Right lung (tissue), 2 donors: ENCODE measurements at regions not wholly inside any gene's neighbourhood (a gene's known extent, or its start where the extent isn't known, plus 50 kb on each side); places are given as distances from the start of the nearest gene placed in this dataset.
"Not testable (repeated sequence)": the region's sequence is repeated elsewhere in the genome, so short reads cannot be mapped to it uniquely, and the experiment has no call there.

Experiments
- DNase-seq, 2 donors: peaks; one replicate each; pipeline ENCODE4 v3.0.0-alpha.2; 2013

DNA sequence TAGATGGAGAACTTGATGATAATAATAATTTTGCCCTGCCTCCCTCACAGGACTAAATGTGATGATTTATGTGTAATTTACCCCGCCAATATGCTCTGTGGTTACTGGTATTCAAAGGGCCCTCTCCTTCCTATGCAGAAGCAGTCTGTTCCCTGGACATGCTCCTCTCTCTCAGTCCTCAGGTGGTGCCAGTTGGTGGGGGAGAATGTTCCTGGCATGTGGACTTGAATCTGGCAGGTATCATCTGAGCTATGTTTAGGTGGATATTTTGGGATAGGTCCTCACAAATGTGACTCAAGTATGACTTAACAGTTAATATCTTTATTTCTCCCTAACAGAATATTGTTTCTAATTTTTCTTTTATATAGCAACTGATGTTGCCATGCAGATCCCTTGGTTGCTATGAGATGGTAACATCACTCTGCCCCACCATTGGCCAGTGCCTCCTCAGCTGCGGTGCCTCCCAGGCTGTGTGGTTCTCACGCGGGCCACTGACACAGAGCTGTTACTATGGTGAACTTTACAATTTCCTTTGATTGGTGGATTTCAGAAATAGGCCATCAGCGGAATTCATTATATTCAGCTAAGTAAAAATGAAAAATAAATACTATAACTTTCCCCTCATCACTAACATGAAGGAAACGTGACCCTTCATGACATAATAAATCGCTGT is 106.7 kb upstream of the PELI1 start:
- DNase-seq: no peak

DNA sequence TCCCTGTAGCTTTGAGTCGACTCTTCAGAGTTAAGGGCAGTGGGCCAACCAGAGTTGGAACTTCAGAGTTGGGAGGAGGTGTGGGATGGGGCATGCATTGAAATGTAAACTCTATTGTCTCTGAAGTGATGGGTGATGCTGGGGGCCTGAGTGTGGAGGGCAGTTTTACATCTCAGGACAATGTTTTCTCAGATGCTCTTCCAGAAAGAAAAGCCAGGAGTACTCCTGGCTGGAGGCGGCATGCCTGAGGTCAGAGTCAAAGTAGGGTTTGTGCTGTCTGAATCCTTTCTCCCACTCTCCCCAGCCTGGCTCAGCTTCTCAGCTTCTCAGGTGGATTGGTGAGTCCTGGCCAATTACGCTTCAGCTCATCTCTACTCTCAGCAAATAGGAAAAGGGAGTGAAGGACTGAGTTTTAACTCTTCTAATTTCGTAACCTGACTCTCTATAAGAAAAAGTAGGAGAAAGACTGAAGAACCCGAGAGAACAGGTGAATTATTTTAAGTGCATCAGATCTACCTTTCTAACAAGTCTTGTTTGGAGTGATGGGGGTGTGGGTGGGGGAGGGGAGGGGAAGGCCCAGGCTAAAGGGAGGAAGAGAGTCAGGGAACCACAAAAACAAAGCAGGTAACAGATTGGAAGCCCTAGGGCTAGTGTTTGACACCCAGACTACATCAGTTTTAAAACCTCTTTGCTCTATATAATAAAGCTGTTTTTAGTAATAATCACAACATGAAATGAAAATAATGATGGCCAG is 107.5 kb upstream of the PELI1 start:
- no peak for DNase-seq

DNA sequence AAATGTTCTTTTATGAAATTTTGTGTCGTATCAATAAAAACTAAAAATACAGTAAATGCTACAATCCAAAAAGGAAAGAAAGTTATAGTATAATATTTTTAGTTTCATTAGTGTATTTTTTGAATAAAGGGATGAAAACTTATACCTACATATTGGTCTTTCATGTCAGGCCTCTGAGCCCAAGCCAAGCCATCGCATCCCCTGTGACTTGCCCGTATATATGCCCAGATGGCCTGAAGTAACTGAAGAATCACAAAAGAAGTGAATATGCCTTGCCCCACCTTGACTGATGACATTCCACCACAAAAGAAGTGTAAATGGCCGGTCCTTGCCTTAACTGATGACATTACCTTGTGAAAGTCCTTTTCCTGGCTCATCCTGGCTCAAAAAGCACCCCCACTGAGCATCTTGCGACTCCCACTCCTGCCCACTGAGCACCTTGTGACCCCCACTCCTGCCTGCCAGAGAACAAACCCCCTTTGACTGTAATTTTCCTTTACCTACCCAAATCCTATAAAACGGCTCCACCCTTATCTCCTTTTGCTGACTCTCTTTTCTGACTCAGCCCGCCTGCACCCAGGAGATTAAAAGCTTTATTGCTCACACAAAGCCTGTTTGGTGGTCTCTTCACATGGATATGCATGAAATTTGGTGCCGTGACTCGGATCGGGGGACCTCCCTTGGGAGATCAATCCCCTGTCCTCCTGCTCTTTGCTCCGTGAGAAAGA is 108.2 kb upstream of the PELI1 start:
- DNase-seq: not testable (repeated sequence)

DNA sequence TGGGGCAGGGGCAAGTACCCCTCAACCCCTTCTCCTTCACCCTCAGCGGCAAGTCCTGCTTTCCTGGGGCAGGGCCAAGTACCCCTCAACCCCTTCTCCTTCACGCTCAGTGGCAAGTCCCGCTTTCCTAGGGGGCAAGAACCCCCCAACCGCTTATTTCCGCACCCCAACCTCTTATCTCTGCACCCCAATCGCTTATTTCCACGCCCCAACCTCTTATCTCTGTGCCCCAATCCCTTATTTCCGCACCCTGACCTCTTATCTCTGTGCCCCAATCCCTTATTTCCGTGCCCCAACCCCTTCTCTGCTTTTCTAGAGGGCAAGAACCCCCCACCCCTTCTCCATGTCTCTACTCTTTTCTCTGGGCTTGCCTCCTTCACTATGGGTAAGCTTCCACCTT is 109.2 kb upstream of the PELI1 start:
- not testable (repeated sequence) for DNase-seq

DNA sequence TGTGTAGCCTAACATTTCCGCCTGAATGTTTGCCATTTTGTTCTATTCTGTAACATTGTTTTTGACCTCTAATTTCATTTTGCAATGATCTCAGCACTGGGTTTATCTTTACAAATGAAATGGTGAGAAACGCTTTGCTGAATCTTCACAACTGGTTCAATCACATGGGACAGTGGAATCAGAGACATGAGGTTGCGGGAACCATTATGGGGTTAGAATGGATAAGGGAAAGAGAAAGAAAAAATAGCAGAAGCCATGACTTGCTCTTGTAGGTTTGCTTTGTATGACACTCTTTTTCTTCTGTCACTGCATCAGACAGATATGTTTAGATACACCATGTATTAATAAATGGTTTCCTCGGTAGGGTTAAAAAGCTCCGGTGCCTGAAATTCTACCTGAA is 114.3 kb upstream of the PELI1 start:
- DNase-seq: no peak

DNA sequence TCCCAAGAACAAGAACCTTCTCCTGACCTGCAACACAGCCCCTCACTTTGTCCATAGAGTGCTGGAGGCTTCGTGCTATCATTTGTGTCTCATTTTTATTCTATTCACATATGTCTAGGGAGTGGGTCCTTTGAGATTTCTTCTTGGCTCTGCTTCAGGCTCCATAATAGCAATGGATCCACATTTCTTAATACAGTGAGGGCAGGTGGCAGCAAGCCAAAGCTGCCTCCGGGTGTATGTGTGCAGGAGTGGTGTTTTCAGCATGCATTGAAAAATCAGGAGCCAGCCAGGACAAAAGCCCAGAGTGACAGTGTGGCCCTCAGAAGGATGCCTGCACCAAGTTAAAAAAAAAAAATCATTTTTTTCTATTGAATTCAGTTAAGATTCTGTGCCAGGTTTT is 115.1 kb upstream of the PELI1 start:
- DNase-seq: peak in 1 of 2 donors; percentile 51

DNA sequence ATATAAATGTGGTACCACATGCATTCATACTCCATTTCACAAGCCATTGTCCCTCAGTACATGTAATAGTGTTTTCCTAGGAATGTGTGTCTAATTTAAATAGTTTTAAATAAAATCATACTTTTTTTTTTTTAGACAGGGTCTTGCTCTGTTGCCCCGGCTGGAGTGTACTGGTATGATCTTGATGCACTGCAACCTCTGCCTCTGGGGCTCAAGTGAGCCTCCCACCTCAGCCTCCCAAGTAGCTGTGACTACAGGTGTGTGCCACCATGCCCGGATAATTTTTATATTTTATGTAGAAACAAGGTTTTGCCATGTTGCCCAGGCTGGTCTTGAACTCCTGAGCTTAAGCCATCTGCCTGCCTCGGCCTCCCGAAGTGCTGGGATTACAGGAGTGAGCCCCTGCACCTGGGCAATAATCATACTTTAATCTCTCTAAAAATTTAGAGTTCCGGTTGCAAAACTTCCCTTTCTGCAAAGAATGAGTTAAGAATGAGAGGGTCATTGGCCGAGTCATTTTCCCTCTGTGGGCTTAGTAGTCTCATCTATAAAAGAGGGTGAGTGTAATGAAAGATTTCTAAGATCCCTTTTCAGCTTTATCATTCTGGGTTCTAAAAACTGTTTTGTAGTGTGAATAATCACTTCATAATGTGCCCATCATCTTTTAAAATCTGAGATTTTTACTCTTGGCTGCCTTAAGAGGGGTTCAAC is 116.0 kb upstream of the PELI1 start:
- DNase-seq: no peak

DNA sequence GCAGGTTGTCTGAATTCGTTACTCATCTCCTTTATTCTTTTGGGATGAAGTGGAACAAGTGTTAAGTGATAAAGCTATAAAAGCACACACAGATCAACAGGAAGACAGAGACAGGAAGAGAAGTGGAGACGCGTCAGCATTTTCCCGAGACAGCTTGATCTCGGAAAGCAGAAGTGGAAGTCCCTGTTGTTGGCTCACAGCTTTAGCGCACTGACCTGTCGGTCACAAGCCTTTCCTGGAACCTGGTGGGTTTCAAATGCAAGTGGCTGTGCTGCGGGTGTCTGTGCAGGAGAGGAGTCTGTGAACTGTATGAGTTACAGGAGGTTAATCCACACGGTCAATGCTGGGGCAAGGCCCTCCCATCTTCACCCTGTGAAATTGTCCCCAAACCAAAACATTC is 116.6 kb upstream of the PELI1 start:
- no peak for DNase-seq

DNA sequence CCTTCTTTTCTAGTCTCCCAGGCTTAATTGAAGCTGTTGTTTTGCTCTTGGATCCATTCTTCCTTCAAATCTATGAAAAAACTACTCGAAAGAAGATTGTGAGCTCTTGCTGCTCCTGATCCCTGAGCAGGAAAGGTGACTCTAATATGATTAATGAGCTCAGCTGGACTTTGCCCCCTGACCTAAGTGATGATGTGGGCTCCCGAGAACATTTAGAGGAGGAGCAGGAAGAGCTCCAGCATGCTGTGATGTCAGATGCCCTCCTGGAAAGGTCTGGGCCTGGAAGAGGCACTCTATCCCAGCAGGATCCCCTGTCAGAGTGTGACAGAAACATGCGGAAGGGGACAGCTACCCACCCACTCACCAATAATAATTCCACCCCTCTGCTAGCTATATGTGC is 117.9 kb upstream of the PELI1 start:
- no peak for DNase-seq

DNA sequence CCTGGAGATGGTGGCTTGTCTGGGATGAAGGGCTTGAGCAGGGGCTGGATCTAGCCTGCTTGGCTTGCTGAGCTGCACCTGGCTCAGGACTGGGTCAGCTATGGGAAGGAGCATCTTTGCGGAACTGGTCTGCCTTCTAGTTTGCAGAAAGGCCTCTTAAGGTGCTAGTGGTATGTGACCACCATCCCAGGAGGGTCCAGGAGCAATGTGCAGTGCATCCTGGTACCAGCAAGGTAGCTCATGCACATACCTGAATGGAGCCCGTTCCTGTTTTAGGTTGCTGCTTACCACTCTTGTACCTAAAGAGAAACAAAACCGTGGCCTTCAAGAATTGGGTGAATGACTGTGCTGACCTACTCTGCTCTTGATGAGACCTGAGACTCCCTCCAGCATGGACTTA is 118.6 kb upstream of the PELI1 start:
- DNase-seq: no peak

DNA sequence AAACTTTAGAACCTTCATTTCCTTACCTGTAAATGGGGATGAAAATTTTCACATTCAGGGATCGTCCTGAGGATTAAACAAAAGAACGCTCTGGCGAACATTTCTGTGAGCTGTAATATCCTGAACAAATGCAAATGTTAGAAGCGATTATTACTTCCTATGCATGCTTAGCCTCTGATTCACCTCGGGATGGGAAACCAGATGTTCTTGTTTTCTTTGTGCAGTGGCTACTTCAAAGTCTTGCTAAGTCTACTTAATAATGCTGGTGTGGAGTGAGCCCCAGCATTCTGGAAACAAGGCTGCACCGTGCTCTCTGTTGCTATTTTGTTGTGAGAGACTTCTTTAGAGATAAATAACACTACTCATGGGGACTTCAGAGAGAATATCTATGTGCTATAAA is 119.1 kb upstream of the PELI1 start:
- DNase-seq: no peak

DNA sequence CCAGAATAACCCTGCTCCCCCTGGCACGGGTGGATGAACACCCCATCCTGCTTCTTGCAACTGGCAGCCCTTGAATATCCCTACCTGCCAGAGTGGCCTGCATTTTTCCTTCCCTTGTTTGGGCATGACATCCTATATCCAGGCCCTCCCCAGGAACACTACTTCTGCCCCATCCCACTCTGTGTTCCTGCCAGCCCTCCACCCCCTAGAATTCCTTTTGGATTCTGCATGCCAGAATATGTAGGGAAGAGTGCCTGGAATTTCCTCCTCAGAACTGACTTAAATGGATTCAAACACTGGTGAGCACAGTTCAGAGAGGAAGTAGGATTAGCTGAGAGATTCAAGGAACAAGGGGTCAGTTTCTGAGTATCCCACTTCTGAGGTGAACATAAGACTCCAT is 123.5 kb upstream of the PELI1 start:
- no peak for DNase-seq

DNA sequence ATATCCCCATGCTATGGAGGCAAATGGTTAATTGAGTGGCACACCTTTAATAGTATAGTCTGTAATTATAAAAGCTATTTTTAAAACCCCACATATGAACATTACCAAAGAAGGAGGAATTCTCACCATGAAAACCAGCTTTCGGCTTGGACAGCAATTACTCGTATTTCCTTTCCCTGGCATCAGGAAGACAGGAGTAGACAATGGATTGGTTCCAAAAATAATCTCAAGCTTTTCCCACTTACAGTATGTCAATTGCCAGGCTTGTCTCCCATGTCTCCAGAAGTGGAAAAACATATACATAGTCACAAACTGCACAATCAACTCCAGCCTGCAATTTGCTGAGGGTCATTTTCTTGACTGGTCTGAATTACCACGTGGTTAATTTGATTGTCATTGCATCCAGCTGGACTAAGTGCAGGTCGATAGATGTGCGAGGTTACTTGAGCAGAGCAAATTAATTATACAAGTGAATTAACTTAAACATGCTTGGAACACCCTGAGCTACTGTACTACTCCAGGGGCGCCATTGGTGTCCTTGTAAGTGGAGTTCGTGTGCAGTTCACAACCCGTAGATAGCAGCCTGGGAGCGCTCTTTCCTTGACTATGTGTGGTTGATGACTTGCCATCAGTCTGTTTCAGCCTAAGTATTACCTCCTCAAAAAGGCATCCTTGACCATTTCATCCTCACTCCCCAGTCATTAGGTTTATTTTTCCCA is 124.3 kb upstream of the PELI1 start:
- DNase-seq: no peak

DNA sequence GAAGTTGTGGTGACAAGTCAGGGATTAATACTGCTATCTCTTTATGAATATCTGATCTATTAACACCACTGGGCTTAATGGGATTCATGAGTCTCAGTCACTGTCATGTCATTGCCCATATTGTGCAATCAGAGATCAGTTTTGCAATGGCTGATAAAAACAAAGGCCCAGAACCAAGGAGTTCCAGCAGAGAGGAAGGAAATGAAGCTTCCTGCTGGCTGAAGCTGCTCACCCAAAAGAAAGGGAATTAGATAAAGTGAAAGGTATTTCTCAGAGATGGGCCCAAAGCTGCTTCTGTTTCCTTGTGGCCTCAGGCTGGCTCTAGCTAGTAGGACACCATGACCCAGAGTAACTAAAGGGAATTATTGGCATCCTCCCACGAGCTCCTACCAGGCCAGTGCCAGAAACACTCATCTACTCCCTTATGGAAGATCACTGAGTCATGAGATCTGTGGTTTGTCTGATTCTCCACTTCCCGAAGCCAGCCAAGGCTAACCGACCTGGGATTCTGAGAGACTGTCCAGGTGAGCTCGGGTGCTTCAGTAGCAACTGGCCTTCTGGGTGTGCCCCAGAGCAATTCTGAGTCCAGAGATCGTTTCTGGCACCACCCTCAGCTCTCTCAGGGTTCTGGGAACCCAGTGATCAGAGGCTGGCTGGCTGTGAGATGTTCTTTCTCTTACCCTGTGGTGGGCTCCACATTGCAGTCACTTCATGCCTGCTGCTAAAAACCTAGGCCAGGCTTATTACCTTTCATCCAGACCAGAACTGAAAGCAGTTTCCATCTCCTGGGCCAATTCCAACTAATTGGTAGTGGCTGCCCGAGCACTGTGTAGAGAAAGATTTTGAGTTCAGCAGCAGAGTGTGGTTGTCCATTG is 129.5 kb upstream of the PELI1 start:
- no peak for DNase-seq

DNA sequence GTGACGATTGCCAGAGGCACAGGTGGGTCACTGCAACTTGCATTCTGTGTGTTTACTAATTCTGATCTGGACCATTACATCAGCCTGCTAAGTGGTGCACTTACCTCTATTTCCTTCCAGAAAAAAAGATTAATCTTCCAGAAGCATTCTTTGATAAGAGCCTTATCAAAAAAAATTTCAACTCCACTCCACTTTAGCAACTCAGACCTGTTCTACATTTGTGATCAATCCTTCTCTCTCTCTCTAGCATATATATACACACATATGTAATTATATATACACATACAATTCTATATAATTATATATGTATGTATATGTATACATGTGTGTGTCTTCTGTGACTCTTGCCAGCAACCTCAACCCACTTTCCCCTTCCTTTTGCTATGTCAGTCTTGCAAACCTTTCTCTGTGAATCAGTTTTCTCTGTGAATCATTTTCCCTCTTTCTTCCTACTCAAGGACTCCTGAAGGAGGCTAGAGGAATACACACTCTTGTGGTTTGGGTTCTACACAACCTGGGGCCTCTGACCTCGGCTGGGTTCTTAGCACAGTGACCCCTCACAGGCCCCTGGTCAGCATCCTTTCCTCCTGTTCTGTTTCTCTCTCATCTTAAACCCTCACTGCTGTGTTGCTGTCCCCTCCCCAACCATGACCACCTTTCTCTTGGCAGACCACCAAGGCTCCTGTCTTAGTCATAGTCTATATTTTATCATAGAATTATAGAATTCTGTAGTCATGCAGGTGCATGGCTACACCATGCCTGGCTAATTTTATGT is 130.4 kb upstream of the PELI1 start:
- no peak for DNase-seq

DNA sequence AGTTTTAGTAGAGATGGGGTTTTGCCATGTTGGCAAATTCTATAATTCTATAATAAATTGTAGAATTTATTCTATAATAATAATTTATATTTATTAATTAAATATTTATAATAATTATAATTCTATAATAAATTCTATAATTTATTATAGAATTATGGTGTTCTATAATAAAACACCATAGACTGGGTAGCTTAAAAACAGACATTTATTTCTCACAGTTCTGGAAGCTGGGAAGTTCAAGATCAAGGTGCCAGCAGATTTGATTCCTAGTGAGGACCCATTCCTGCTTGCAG is 130.9 kb upstream of the PELI1 start:
- DNase-seq: no peak

DNA sequence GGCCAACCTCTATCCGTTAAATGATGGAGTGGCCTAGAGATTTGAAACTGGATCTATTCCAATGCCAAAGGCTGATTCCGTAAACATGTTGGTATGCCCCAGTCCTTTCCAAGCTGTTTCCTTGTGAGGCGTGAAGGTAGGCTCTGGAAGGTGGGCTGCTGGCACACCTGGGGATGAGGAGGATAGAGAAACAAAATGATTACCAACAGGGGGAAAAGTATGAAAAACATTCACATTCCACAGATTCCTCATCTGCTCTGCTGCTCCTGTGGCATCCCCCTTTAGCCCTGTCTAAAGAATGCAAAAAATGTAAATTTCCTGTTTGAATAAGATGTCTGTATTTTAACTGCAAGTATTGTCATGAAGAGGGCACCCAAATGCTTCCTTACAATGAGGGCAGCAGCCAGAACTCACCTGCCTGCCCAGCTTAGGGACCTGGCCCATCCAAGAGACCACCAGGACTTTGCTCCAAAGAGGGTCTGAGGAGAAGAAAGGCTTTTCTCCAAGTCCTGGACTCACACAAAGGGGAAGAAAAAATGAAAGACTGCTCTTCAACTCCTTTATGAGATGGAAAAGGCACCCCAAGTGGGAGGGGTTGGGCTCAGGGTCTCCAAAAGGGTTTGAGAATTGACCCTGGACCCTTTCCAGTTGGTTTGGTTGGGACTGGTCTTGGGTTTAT is 132.3 kb upstream of the PELI1 start:
- DNase-seq: no peak

DNA sequence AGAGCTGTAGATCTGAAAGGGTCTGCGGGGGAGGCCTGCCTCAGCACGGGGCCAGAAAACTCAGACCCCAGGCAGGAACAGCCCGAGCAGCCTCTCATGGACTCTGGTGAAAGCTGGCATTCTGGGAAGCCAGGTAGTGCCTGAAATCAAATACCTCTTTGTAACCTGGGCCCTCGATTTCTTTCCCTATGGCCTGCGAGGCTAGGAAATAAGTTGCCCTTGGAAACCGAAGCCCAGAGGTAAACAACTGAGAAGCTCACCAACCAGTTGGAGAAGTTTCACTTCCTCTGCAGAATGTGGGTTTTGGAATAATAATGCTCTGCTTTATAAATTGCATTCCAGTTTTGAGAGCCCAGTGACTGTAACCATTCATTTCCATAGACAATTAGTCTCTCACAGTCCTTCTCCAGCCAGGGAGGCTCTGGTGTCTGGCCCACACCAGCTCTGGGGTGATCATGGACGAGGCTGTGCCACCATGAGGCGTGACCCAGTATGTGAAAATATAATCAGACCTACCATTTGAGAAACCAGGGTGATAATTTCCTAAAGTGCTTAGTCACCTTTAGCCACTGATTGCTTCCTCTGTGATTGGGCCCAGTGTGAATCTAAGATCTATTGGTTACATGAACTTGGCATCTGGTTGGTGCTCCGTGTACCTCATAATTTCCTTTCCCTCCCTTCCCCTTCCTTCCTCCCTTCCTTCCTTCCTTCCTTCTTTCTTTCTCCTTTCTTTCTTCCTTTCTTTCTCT is 133.1 kb upstream of the PELI1 start:
- DNase-seq: no peak

DNA sequence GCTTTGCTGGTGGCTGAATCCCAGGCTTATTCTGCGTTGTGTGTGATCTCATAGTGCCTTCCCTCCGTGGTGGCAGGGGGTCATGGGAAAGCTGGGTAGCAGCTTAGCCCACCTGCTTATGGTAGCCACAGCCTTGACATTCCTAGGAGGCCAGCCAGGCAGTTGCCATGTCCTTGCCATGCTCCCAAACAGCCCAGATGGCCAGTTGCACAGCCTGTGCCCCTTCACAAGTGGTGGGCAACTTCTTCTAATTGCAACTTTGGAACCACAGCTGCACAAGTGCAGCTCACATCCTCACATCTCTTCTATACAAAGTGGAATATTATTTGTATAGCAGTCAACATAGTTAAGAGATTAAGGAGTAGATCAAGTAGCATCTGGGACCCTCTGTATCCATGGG is 136.6 kb upstream of the PELI1 start:
- DNase-seq: not testable (repeated sequence)
